ENCODE measurements at regions not wholly inside any gene's neighbourhood (a gene's known extent, or its start where the extent isn't known, plus 50 kb on each side); places are given as distances from the start of the nearest gene placed in this dataset.

GRCh38 chr7:80971225-80971624 is 52.4 kb upstream of the SEMA3C start:
- DNase-seq: no peak

Measured in C1 segment of cervical spinal cord (tissue), 14 donors.